HS-5 (cell line): ENCODE measurements at regions not wholly inside any gene's neighbourhood (a gene's known extent, or its start where the extent isn't known, plus 50 kb on each side); places are given as distances from the start of the nearest gene placed in this dataset.
"Not testable (repeated sequence)": the region's sequence is repeated elsewhere in the genome, so short reads cannot be mapped to it uniquely, and the experiment has no call there.

ENCODE experiments used
- DNase-seq: peaks from one replicate; pipeline ENCODE4 v3.0.0-alpha.2; 2012; ENCODE audit warnings: low read depth

DNA sequence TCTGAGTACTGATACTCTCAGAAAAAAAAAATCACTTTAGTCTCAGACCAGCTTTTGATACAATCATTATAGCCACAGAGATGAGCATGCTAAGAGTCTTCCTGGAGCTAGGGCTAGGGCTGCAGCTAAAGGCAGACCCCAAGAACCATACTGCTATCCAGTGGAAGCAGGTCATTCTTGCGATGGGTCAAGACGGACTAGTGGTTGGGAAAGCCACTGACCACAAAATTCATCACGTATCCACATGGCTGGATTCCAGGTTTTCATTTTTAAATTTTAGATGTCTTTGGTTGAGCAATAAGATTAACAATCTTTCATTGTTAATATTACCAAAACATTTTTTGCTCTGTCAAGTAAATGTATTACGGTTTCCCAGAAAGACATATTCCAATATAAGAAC, 598.1 kb downstream of the DNAH5 start:
- DNase-seq: no peak

DNA sequence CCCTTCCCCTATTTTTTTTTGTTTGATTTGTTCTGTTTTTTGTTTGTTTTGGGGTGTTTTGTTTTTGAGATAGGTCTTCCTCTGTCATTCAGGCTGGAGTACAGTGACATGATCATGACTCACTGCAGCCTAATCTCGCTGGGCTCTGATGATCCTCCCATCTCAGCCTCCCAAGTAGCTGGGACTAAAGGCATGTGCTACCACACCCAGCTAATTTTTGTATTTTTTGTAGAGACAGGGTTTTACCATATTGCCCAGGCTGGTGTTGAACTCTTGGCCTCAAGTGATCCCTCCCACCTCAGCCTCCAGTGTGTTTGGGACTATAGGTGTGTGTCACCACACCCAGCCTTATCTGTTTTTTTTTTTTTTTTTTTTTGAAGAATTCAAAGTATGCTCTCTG, 605.4 kb downstream of the DNAH5 start:
- no peak for DNase-seq

DNA sequence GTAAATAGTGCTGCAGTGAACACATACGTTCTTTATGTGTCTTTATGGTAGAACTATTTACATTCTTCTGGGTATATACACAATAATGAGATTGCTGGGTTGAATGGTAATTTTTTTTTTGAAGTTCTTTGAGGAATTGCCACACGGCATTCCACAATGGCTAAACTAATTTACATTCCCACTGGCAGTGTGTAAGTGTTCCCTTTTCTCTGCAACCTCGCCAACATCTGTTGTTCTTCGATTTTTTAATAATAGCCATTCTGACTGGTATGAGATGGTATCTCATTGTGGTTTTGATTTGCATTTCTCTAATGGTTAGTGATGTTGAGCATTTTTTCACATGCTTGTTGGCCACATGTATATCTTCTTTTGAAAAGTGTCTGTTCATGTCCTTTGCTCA, 609.5 kb downstream of the DNAH5 start:
- DNase-seq: not testable (repeated sequence)

DNA sequence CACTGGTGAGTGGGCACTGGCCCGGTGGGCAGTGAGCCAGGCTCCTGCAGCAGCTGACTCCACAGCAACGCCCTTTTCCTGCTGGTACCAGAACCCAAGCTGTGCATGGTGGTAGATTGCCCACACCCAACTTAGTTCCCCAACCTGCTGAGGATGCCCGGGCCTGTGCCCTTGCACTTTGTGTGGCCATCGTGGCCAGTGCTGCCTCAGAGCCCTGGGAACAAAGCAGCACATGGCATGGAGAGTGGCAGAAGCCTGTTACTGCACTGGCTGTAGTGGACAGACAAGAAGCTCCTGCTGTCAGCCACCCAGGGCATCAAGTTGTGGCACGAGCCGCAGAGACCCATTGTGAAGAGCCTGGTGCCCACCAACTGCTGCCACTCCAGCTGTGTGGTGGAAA, 612.9 kb downstream of the DNAH5 start:
- DNase-seq: no peak

DNA sequence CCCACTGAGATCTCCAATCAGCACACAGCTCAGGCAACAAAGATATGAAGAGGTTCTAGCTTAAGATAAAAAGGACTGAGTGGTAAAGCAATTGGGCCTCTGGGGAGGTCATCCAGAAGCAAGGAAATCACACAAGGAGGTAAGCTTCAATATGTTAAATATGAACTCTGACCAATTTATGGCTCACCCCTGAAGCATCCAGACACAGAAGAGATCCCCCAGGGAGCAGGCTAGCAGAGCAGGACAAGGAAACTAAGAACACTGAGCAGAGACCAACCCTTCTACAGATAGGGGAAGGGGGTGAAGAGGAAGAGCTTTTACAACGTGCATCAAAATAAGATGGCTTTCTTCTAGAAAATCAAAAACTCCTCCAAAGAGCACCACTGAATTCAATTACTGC, 616.2 kb downstream of the DNAH5 start:
- DNase-seq: no peak

DNA sequence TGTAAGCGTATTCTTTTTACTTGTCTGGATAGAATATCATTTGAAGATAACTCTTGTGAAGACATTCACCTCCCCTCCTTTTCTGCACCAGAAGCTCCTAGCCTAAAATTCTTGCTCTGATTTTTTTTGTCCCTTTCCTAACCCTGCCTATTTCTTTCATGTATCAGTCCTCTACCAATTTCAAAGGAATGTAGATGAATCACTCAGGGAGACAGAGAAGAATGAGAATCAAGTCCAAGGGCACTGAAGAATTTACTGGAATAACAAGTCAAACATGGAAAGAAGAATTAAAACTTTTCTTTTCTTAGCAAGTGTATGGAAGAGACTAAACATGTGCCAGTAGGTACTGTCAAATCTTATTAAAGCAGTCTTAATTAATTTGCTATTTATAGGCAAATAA, 618.7 kb downstream of the DNAH5 start:
- DNase-seq: peak; percentile 58

DNA sequence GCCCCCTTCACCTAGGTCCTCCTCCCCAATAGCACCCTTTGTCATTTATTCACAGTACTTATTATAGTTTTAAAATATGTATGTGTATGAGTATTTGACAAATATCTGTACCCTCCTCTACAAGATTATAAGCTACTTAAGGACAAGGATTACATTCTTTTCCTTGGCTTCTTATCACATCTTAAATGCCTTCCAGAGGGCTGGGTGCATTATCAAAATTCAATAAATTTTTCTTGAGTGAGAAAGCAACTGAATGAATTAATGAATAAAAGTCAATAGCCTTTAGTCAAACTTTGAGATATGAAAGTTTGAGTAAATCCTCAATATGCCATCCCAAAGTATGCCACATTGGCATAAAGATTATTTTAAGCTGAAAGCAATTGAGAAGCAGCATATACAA, 621.7 kb downstream of the DNAH5 start:
- DNase-seq: no peak

DNA sequence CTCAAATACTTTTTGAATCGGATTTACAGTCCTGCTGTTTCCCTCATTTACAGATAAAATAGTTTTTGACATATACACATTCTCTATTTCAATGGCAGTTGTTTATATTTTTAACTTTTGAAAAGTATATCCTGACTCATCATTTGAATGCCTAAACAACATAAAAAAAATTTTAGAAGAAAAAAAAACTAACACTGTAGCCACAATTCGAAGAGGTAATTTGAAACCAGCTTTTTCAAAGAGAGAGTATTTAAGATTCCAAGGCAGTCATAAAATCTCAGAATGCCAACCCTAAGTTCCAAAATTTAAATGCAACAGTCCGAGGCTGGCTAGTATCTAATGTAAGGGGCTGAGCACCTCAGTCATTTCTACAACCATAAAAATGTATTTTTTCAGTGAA, 626.8 kb downstream of the DNAH5 start:
- DNase-seq: no peak

DNA sequence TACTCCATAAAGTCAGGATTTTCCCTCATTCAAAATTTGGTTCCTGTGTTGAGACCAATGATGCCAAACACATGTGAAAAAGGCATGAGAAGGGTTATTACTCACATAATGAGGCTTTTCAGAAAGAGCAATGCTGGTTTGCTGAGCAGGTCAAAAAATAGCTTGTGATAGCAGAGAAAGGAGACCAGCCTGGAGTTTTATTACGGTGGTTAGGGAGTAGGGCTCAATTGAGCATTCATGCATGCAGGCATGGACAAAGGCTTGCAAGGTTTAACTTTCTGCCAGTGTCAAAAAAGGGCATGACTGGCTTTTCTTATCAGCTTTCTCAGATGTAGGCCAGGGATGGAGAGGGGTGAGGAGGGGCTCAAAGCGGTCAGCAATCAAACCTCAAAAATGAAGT, 628.3 kb downstream of the DNAH5 start:
- no peak for DNase-seq

DNA sequence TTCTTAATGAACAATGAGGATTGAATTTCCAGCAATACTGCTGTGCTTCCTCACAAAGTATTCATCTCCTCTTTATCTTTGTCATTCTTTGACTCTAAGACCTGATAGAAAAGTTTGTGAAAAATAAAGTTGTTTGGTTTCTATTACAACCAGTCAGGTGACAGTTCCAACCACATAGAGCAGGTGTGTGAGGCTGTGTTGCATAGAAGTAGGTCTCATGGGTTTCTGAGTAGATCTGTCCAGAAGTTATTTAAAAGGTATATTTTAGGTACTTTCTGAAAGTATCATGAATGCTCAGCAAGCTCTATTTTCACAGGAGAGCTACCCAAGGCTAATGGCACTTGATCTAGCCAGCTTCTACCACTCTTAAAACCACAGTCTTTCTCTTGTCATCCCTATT, 637.0 kb downstream of the DNAH5 start:
- no peak for DNase-seq

DNA sequence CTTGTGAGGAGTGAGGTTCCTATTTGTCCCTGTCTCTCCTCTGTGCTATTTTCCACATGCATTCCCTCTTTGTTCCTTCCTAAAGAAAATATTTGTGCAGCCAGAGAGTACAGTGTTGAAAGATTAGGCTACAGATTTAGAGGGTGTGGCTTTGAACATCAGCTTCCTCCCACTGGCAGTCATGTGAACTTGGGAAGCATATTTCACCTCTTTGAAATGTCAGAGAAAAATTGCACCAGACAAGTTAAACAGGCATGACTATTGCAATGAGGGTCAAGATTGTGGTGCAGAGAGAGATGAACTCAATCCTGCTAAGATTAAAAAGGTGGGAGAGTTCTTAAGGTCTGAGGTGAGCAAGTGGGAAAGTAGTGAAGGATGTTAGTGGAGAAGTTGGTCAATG, 641.0 kb downstream of the DNAH5 start:
- DNase-seq: no peak

DNA sequence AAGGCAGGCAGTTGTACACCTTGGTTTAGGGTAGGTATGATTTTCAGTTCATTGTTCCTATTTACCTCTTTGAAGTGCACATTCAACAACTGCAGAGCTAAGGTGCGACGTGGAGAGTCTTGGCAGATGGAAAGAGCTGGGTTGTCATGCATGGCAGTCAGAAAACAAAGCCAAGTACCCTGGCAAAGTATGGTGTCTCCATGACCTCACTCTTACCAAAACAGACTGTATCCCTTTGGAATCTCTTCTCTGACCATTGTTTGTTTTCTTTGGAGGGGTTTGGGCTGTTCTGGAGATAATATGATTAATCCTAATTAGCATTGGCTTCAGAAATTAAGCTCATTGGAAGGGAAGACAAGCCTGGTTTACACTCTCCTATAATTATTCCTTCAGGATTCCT, 665.7 kb downstream of the DNAH5 start:
- no peak for DNase-seq

DNA sequence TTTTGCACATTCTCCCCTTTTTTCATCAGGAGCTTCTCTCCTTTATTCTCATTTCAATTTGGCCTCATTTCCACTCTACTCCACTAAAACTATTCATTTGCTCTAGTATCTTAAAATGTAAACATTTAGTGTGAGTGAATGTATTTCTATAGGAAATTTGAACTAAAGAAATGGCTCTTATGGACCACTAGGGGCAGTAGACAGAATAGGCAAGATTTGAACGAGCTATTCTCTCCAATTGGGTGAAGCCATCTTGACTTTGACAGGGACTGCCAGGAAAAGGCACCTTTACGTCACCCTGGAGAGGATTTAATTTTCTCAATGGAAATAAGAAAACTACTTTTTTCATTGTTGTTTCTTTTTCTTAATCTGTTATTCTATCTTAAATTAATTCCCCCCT, 666.3 kb downstream of the DNAH5 start:
- DNase-seq: no peak

DNA sequence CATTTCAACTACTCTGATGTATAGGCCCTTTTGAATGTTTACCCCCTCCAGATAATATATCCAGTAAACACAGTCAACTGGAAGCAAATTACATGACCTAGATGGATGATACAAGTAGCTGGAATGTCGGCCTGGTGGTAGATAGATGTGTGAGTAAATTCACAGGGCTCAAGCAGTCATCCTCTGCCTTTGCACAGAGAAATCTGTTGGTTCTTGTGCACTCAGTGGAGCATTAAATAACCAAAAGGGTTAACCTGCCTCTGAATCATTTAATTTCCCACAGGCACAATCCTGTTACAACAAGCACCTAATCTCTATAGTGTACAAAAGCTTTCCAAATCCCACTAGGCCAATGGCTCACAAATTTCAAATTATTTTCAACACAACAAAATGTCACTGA, 668.3 kb downstream of the DNAH5 start:
- no peak for DNase-seq

DNA sequence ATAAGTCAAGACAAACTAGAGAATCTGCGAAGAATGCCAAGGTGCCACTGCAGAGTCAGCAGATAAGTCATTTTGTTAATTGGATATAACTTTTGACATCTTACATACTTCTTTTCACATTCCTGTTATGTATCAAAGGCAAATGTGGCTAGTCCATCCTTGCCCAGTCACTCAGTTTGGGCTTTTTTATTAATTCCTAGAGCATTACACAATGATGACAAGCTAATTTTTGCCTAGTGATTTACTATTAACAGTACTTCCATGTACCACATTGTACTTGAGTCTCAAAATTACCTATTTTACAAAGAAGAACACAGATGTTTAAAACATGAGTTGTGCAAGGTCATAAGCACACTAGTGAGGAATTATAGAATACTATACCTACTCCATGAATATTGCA, 680.8 kb downstream of the DNAH5 start:
- DNase-seq: no peak

DNA sequence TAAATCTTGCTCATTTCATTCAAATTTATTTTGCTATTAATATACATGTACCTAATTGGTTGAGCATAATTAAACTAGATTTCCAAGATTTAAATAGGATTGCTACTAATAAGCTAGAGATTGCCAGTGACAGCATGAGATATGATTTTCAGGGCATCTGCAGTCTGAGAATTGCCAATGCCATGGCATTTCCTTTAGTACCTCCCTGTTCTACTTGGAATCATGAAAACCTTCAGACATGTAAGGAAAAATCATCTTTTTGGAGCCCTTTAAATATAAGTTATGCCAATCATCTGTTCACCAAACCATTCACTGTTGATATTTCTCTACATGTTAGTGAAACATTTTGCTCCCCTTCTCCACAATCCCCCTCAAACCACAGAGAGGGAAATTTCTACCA, 691.4 kb downstream of the DNAH5 start:
- DNase-seq: no peak

DNA sequence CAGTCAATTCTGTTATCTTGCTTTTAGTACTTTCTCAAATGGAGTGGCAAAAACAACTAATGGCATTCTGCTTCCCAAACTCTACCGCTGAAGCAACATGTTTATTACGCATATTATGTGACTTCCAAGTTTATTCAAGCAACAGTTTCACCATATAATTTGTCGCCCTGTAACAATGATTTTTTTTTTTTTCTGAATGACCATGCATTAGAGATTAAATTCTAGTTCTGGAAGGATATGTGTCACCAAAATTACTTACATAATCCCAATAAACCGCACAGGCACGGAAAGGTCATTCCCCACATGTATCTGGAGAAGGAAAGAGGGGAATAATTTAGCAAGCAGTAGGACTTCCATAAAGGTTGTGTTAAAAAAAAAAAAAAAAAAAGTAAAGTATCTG, 691.8 kb downstream of the DNAH5 start:
- no peak for DNase-seq

DNA sequence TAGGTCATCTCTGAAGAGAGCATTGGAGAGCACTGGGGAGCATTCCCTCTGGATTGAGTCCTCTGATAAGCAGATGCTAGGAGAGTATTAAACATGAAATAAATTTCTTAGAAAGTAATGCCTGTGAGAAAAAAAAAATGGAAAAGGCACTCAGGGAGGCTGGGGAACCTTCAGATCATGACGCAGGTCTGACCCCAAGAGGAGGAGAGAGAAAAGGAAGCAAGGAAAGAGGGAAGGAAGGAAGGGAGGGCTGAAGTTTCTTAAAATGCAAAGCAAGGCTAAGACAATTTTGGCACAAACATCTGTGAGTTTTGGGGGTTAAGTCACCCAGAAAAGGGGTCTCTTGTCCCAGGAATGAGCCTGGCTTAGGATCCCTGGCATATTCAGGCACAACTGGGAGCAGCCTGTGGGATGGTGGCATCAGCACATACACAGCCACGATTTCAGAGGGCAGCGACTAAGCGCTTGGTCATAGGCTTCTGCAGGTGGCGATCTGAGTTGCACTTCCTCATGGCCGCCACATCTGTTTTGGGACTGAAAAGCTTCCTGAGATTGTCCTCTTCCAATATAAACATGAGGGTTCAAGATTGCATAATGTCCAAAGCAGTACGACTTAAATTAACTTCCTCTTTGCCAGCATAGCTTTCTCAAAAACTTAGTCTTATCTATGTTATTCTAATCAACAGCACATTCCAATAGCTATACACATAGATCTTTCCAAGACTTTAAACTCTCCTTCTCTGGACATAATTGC, 692.7 kb downstream of the DNAH5 start:
- peak; percentile 86 for DNase-seq

DNA sequence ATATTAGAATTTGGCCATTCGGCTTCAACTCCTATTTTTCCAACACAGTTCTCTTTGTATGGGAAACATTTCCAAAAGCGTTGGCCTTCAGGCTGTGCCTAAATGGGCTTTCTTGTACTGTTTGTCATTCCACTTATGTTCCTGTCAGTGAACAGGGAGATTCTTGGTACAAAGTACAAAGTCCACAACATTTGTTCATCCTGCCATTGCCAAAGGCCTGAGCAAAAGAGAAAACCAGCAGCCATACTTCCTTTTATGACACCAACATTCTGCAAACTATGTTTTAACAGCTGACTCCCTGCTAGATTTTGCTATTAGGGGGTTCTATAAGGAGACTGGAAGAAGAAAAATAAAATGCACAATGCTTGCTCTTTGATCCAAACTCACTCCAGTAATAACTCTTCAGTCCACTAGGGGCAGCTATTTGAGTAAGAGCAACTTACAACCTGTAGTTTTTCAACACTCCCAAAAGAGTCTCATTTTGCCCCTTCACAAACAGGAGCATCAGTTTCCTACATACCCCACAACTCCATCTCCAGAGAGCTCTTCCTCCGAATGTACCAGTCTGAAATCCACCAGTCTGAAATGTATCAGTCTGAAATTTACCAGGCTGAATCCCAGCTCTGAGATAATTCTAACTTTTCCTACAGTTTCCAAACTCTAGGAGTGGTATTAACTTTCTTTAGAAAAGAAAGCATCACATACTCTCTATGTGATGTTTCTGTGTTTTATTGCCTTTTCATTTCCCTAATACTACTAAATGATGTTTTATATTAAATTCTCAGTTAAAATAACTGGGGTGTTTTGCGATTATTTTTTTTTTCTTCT, 693.8 kb downstream of the DNAH5 start:
- no peak for DNase-seq

DNA sequence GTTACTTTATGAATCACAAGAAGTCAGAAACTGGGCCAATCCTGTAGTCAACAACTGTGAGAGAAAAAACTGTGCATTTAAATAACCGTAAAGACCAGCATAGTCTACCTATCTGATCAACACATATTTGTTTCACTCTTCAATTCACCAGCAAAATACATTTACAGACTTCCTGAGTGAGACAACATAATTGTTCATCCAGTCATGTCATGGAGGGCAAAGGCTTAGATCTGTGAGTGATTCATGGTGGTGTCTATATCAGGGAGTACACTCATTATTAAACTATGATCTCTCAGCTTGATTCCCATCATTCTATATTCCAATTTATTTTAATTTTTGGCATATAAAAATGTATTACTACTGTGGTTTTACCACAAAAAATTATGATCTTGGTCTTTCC, 694.6 kb downstream of the DNAH5 start:
- DNase-seq: peak; percentile 75

DNA sequence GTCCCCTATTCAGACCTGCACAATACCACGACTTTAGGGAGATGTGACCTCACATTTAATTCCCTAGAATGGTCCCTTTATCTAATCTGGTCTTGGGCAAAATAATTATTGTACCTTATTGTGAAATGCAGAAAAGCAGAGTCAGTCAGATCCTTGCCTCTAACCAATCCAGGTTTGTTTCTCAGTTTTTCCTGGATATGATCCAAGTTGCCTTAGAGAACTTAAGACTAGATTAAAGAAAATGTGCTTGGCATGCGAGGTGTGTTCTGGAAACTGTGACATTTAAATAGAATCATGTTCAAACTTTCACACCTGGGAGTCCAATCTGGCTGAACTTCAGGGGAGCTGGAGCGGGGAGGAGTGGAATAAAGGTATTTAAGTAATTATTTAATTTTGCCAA, 696.2 kb downstream of the DNAH5 start:
- no peak for DNase-seq

DNA sequence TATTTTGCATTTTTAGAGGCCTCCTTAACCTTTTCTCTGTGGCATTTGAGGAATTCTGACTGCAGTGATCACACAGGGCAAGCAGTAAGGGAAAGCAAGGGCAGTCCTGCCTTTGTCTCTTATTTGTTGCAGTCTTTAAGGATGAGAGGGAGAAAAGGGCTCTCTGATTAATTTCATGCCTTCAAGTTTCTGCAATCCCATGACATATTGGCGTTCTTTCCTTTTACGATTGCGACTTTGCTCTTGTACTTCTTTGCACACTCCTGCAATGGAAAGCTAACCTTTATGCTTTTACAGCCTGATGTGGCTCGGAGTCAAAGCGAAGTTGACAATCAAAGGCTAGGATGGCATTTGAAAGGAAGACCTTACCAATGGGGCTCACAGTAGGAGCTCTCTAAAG, 698.4 kb downstream of the DNAH5 start:
- no peak for DNase-seq

DNA sequence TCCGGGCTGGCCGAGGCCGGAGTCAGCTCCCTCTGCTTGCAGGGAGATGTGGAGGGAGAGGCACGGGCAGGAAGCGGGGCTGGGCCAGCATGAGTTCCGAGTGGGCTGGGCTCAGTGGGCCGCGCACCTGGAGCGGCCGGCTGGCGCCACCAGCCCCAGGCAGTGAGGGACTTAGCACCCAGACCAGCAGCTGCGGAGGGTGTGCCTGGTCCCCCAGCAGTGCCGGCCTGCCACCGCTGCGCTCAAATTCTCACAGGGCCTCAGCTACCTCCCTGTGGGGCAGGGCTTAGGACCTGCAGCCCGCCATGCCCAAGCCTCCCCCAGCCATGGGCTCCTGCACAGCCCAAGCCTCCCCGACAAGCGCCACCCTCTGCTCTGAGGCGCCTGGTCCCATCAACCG, 700.3 kb downstream of the DNAH5 start:
- no peak for DNase-seq

DNA sequence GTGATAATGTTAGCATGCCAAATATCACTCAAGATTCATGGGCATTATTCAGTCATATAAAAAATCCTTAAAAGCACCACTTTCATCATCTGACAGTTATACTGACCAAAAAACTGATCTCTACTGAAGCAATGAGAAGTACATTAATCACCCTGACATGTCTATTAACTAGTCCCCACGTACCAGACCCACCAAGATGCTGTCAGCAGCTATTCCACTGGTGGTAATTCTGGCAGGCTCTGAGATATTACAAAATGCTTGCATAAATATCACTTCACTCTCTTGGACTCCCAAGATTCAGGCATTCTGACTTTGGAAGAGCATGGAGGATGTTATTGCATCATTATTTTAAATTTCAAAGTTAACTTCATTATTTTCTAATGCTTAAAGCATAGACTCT, 717.0 kb downstream of the DNAH5 start:
- no peak for DNase-seq
